Calu3 (cell line): ENCODE measurements at regions not wholly inside any gene's neighbourhood (a gene's known extent, or its start where the extent isn't known, plus 50 kb on each side); places are given as distances from the start of the nearest gene placed in this dataset.

Source experiments
- BruUV-seq: library from RNA; stranded (reverse); fragments of 400-500 nt; replicated peaks from 2 replicates; lab custom pipeline; 2021; lab: Mats Ljungman, UMichigan
- CTCF ChIA-PET: fragments of 300-600 bp; sonication (Branson Sonifier 250); formaldehyde crosslinking; loops from one replicate; lab custom pipeline; 2022; ENCODE audit warnings: antibody characterized with exemption; lab: Charles Lee
- DNase-seq: peaks from one replicate; pipeline ENCODE4 v3.0.0; 2022
- H3K27ac Mint-ChIP-seq: one replicate; pipeline ENCODE4 v1.8.0; 2022; ENCODE audit warnings: mixed read lengths; ENCODE audit not compliant: unreplicated experiment
- H3K27me3 Mint-ChIP-seq: one replicate; pipeline ENCODE4 v1.8.0; 2022; ENCODE audit warnings: mixed read lengths; ENCODE audit not compliant: unreplicated experiment
- H3K36me3 Mint-ChIP-seq: one replicate; pipeline ENCODE4 v1.8.0; 2022; ENCODE audit warnings: mild to moderate bottlenecking, moderate library complexity, mixed read lengths; ENCODE audit not compliant: insufficient read depth, unreplicated experiment
- H3K4me1 Mint-ChIP-seq: one replicate; pipeline ENCODE4 v1.8.0; 2022; ENCODE audit warnings: mild to moderate bottlenecking, low read depth, mixed read lengths; ENCODE audit not compliant: unreplicated experiment
- H3K4me3 Mint-ChIP-seq: one replicate; pipeline ENCODE4 v1.8.0; 2022; ENCODE audit warnings: mild to moderate bottlenecking, low read depth, moderate library complexity, mixed read lengths; ENCODE audit not compliant: unreplicated experiment
- H3K9me3 Mint-ChIP-seq: one replicate; pipeline ENCODE4 v1.8.0; 2022; ENCODE audit warnings: low read depth, mixed read lengths; ENCODE audit not compliant: unreplicated experiment
- CTCF ChIP-seq: fragments of 200-600 bp; IDR thresholded peaks from one replicate; pipeline ENCODE4 v1.8.0; 2022; ENCODE audit warnings: antibody characterized with exemption; ENCODE audit not compliant: unreplicated experiment
- intact Hi-C: fragments of 100-400 bp; cut with micrococcal nuclease; formaldehyde crosslinking; loops from one replicate; pipeline ENCODE4 v1.10.0; 2022; ENCODE audit not compliant: unreplicated experiment

- no peaks in the 10 kb centered on the region for H3K36me3 Mint-ChIP-seq
- BruUV-seq = no TSS peak
- peaks cover 9% of the 10 kb centered on the region for H3K4me1 Mint-ChIP-seq
- no peak overlapping the region for H3K27ac Mint-ChIP-seq
- intact Hi-C loops = no loop called here
- no peak for TF ChIP-seq CTCF
- no peak overlapping the region for H3K4me3 Mint-ChIP-seq
- H3K27me3 Mint-ChIP-seq = no peaks in the 10 kb centered on the region
- CTCF ChIA-PET = no interaction called here
- no peaks in the 10 kb centered on the region for H3K9me3 Mint-ChIP-seq
- no peak for DNase-seq
Measured at GRCh38 chr4:54941994-54942552, 183.3 kb downstream of the KDR start.

- H3K9me3 Mint-ChIP-seq = no peaks in the 10 kb centered on the region
- H3K36me3 Mint-ChIP-seq = no peaks in the 10 kb centered on the region
- no peaks in the 10 kb centered on the region for H3K27me3 Mint-ChIP-seq
- H3K4me1 Mint-ChIP-seq = peaks cover 10% of the 10 kb centered on the region
- BruUV-seq = no TSS peak
- TF ChIP-seq CTCF = no peak
- intact Hi-C loops = no loop called here
- no peak overlapping the region for H3K27ac Mint-ChIP-seq
- CTCF ChIA-PET = no interaction called here
- no peak for DNase-seq
- H3K4me3 Mint-ChIP-seq = no peak overlapping the region
Measured at GRCh38 chr4:54940996-54941865, 184.2 kb downstream of the KDR start.

- Mint-ChIP-seq H3K27me3 (no peaks in the 10 kb centered on the region), H3K4me3 (peak overlapping the region; percentile 7)
- intact Hi-C loops = no loop called here
Measured at GRCh38 chr4:54937501-54937900, 187.9 kb downstream of the KDR start.

GRCh38 chr4:54933579-54933978 is 191.8 kb downstream of the KDR start:
- Mint-ChIP-seq H3K36me3 (no peaks in the 10 kb centered on the region), H3K9me3 (no peaks in the 10 kb centered on the region), H3K4me1 (peaks cover 19% of the 10 kb centered on the region), H3K27ac (no peak overlapping the region), H3K27me3 (no peaks in the 10 kb centered on the region), H3K4me3 (no peak overlapping the region)
- CTCF ChIA-PET = no interaction called here
- DNase-seq = no peak
- intact Hi-C loops = no loop called here
- no TSS peak for BruUV-seq
- TF ChIP-seq CTCF = no peak

More at GRCh38 chr4:54937501-54937900, 187.9 kb downstream of the KDR start:
- Mint-ChIP-seq H3K27ac (no peak overlapping the region), H3K9me3 (no peaks in the 10 kb centered on the region), H3K36me3 (no peaks in the 10 kb centered on the region), H3K4me1 (peaks cover 10% of the 10 kb centered on the region)
- BruUV-seq = no TSS peak
- DNase-seq = no peak
- no peak for TF ChIP-seq CTCF
- CTCF ChIA-PET = no interaction called here
